GM23338 (cell line): ENCODE measurements at regions not wholly inside any gene's neighbourhood (a gene's known extent, or its start where the extent isn't known, plus 50 kb on each side); places are given as distances from the start of the nearest gene placed in this dataset.

ENCODE experiments used
- ATAC-seq: fragments of 200-7000 bp; cut with Tn5 transposase; 3 replicates; pipeline ENCODE4 v1.9.1; 2020
- DNase-seq: peaks from one replicate; pipeline ENCODE4 v3.0.0-alpha.2; 2015; ENCODE audit warnings: low spot score
- H2AFZ ChIP-seq: fragments of 200-600 bp; sonication (generic); 2 replicates; pipeline ENCODE4 v1.8.0; 2016; ENCODE audit warnings: antibody characterized with exemption, mild to moderate bottlenecking, moderate library complexity
- H3F3A ChIP-seq: fragments of 200-600 bp; sonication (generic); replicated peaks from 2 replicates; pipeline ENCODE4 v1.8.0; 2017; ENCODE audit warnings: antibody characterized with exemption, mixed run types, low read depth
- H3K27ac ChIP-seq: fragments of 200-600 bp; sonication (generic); 2 replicates; pipeline ENCODE4 v1.6.1; 2016; ENCODE audit warnings: low read depth
- H3K27me3 ChIP-seq: fragments of 200-600 bp; sonication (generic); 2 replicates; pipeline ENCODE4 v1.8.0; 2016; ENCODE audit warnings: mild to moderate bottlenecking, mixed run types, moderate library complexity; ENCODE audit not compliant: insufficient read depth
- H3K36me3 ChIP-seq: fragments of 200-600 bp; sonication (generic); 2 replicates; pipeline ENCODE4 v1.8.0; 2016; ENCODE audit warnings: mild to moderate bottlenecking; ENCODE audit not compliant: insufficient read depth
- H3K4me1 ChIP-seq: fragments of 200-600 bp; sonication (generic); 2 replicates; pipeline ENCODE4 v1.8.0; 2016; ENCODE audit warnings: mild to moderate bottlenecking, moderate library complexity; ENCODE audit not compliant: insufficient read depth
- H3K4me2 ChIP-seq: fragments of 200-600 bp; sonication (generic); 2 replicates; pipeline ENCODE4 v1.7.1; 2017; ENCODE audit warnings: mixed run types
- H3K4me3 ChIP-seq: fragments of 200-600 bp; sonication (generic); 2 replicates; pipeline ENCODE4 v1.6.1; 2016; ENCODE audit warnings: mixed run types
- H3K79me2 ChIP-seq: fragments of 200-600 bp; sonication (generic); replicated peaks from 2 replicates; pipeline ENCODE4 v1.8.0; 2017; ENCODE audit warnings: mild to moderate bottlenecking; ENCODE audit not compliant: insufficient read depth
- H3K9me2 ChIP-seq: fragments of 200-600 bp; sonication (generic); 2 replicates; pipeline ENCODE4 v1.8.0; 2017; ENCODE audit not compliant: insufficient read depth
- H4K20me1 ChIP-seq: fragments of 200-600 bp; sonication (generic); replicated peaks from 2 replicates; pipeline ENCODE4 v1.8.0; 2017; ENCODE audit warnings: mild to moderate bottlenecking; ENCODE audit not compliant: insufficient read depth
- H3K27ac Mint-ChIP-seq: 2 replicates; pipeline ENCODE4 v1.8.0; 2020; ENCODE audit warnings: inconsistent platforms, mild to moderate bottlenecking, moderate library complexity, mixed read lengths
- H3K27me3 Mint-ChIP-seq: 3 replicates; pipeline ENCODE4 v1.8.0; 2022; ENCODE audit warnings: low read depth, mild to moderate bottlenecking, moderate library complexity, mixed read lengths, inconsistent platforms; ENCODE audit not compliant: insufficient read depth, poor library complexity
- H3K36me3 Mint-ChIP-seq: 3 replicates; pipeline ENCODE4 v1.8.0; 2021; ENCODE audit warnings: low read depth, mild to moderate bottlenecking, inconsistent platforms, moderate library complexity, mixed read lengths
- H3K4me1 Mint-ChIP-seq: 3 replicates; pipeline ENCODE4 v1.8.0; 2020; ENCODE audit warnings: mild to moderate bottlenecking, inconsistent platforms, mixed read lengths
- H3K4me3 Mint-ChIP-seq: 3 replicates; pipeline ENCODE4 v1.8.0; 2021; ENCODE audit warnings: moderate library complexity, mild to moderate bottlenecking, inconsistent platforms, mixed read lengths
- H3K9me3 Mint-ChIP-seq: 3 replicates; pipeline ENCODE4 v1.8.0; 2020; ENCODE audit warnings: moderate library complexity, mild to moderate bottlenecking, inconsistent platforms, mixed read lengths
- CREB1 ChIP-seq: fragments of 250-450 bp; sonication (Bioruptor Pico); IDR thresholded peaks from 2 replicates; pipeline ENCODE4 v1.5.0; 2020; ENCODE audit warnings: low read depth, mild to moderate bottlenecking, moderate library complexity
- EZH2 ChIP-seq: fragments of 200-600 bp; sonication (generic); IDR thresholded peaks from one replicate; pipeline ENCODE4 v1.8.0; 2017; ENCODE audit warnings: antibody characterized with exemption, mild to moderate bottlenecking, low read depth; ENCODE audit not compliant: unreplicated experiment
- EZH2phosphoT487 ChIP-seq: fragments of 200-600 bp; sonication (generic); IDR thresholded peaks from one replicate; pipeline ENCODE4 v1.8.1; 2018; ENCODE audit warnings: antibody characterized with exemption; ENCODE audit not compliant: unreplicated experiment
- JUNB ChIP-seq: IDR thresholded peaks from one replicate; pipeline ENCODE4 v1.6.1; 2016; ENCODE audit warnings: antibody characterized with exemption; ENCODE audit not compliant: unreplicated experiment
- NANOG ChIP-seq: IDR thresholded peaks from 2 replicates; pipeline ENCODE4 v1.6.1; 2016; ENCODE audit warnings: antibody characterized with exemption, borderline replicate concordance
- POLR2AphosphoS5 ChIP-seq: IDR thresholded peaks from 2 replicates; pipeline ENCODE4 v1.6.1; 2016; ENCODE audit warnings: antibody characterized with exemption, low read depth
- STAT1 ChIP-seq: IDR thresholded peaks from one replicate; pipeline ENCODE4 v1.6.1; 2016; ENCODE audit warnings: antibody characterized with exemption; ENCODE audit not compliant: unreplicated experiment
- ZNF114 ChIP-seq: fragments of 250-450 bp; sonication (Bioruptor Pico); IDR thresholded peaks from 2 replicates; pipeline ENCODE4 v1.5.0; 2020; ENCODE audit warnings: mild to moderate bottlenecking, moderate library complexity
- ZNF331 ChIP-seq: fragments of 250-450 bp; sonication (Bioruptor Pico); IDR thresholded peaks from 2 replicates; pipeline ENCODE4 v1.5.0; 2020; ENCODE audit warnings: low read depth, mild to moderate bottlenecking, moderate library complexity
- TF ChIP-seq, protein P1 (sequence below): IDR thresholded peaks from one replicate; pipeline ENCODE4 v1.6.1; 2018; ENCODE audit warnings: antibody characterized with exemption; ENCODE audit not compliant: unreplicated experiment
- TF ChIP-seq, protein P2 (sequence below), 2 experiments: fragments of 200-600 bp in 1 of 2; sonication (generic) in 1 of 2; conservative IDR thresholded peaks; 2 replicates each; pipeline versions ENCODE4 v1.5.1 to v1.6.1; 2016 to 2017; ENCODE audit warnings: antibody characterized with exemption in 2 of 2, low read depth in 2 of 2, mild to moderate bottlenecking in 2 of 2, moderate library complexity in 1 of 2
- TF ChIP-seq, protein P3 (sequence below): fragments of 250-450 bp; sonication (Bioruptor Pico); IDR thresholded peaks from 2 replicates; pipeline ENCODE4 v1.5.0; 2020; ENCODE audit warnings: mild to moderate bottlenecking, moderate library complexity
- TF ChIP-seq, protein P4 (sequence below): IDR thresholded peaks from 2 replicates; pipeline ENCODE4 v1.6.1; 2016; ENCODE audit warnings: antibody characterized with exemption

DNA sequence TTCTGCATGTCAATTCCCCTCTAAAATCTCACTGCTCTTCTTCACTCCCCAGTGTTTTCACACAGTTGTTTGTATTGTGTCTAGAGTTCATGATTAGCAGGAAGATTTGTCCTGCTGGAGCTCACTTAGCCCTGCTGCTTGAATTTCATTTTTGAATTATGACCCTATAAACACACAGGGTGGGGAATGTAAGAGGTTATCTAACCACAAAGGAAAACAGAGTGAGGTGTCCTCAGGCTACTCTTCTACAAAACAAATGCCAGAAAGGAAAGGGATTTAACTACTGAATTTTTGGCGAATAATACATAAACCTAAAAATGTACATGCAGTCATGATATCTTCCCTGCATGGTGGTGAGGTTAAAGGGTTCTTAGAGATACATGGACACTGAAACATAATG, 215.1 kb upstream of the CNTN4 start:
- peaks cover 20% of the 10 kb centered on the region; the same call in 2 of the 3 replicates for H3K36me3 Mint-ChIP-seq
- no peaks in the 10 kb centered on the region for H3K4me1 Mint-ChIP-seq
- DNase-seq (no peak), ATAC-seq (no peak)
- no peak overlapping the region for H3K4me2 ChIP-seq
- H3K9me2 ChIP-seq: no peaks in the 10 kb centered on the region
- H3F3A ChIP-seq: no peaks in the 10 kb centered on the region
- no peak overlapping the region for H3K4me3 Mint-ChIP-seq
- H3K27me3 Mint-ChIP-seq: no peaks in the 10 kb centered on the region
- H3K4me1 ChIP-seq: no peaks in the 10 kb centered on the region
- no peaks in the 10 kb centered on the region for H3K27me3 ChIP-seq
- H3K4me3 ChIP-seq: no peak overlapping the region
- TF ChIP-seq EZH2 (no peak), ZNF331 (CRISPR knock-in tag) (no peak), POLR2AphosphoS5 (no peak), JUNB (no peak), NANOG (no peak), CREB1 (CRISPR knock-in tag) (no peak), STAT1 (no peak), EZH2phosphoT487 (no peak), ZNF114 (no peak)
- TF ChIP-seq, protein P1, sequence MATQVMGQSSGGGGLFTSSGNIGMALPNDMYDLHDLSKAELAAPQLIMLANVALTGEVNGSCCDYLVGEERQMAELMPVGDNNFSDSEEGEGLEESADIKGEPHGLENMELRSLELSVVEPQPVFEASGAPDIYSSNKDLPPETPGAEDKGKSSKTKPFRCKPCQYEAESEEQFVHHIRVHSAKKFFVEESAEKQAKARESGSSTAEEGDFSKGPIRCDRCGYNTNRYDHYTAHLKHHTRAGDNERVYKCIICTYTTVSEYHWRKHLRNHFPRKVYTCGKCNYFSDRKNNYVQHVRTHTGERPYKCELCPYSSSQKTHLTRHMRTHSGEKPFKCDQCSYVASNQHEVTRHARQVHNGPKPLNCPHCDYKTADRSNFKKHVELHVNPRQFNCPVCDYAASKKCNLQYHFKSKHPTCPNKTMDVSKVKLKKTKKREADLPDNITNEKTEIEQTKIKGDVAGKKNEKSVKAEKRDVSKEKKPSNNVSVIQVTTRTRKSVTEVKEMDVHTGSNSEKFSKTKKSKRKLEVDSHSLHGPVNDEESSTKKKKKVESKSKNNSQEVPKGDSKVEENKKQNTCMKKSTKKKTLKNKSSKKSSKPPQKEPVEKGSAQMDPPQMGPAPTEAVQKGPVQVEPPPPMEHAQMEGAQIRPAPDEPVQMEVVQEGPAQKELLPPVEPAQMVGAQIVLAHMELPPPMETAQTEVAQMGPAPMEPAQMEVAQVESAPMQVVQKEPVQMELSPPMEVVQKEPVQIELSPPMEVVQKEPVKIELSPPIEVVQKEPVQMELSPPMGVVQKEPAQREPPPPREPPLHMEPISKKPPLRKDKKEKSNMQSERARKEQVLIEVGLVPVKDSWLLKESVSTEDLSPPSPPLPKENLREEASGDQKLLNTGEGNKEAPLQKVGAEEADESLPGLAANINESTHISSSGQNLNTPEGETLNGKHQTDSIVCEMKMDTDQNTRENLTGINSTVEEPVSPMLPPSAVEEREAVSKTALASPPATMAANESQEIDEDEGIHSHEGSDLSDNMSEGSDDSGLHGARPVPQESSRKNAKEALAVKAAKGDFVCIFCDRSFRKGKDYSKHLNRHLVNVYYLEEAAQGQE: no peak
- TF ChIP-seq, protein P2, sequence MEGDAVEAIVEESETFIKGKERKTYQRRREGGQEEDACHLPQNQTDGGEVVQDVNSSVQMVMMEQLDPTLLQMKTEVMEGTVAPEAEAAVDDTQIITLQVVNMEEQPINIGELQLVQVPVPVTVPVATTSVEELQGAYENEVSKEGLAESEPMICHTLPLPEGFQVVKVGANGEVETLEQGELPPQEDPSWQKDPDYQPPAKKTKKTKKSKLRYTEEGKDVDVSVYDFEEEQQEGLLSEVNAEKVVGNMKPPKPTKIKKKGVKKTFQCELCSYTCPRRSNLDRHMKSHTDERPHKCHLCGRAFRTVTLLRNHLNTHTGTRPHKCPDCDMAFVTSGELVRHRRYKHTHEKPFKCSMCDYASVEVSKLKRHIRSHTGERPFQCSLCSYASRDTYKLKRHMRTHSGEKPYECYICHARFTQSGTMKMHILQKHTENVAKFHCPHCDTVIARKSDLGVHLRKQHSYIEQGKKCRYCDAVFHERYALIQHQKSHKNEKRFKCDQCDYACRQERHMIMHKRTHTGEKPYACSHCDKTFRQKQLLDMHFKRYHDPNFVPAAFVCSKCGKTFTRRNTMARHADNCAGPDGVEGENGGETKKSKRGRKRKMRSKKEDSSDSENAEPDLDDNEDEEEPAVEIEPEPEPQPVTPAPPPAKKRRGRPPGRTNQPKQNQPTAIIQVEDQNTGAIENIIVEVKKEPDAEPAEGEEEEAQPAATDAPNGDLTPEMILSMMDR (conservative IDR thresholded peaks at IDR 0.05; ENCODE audit: low read depth in 2 of 2): no peak
- TF ChIP-seq, protein P3, sequence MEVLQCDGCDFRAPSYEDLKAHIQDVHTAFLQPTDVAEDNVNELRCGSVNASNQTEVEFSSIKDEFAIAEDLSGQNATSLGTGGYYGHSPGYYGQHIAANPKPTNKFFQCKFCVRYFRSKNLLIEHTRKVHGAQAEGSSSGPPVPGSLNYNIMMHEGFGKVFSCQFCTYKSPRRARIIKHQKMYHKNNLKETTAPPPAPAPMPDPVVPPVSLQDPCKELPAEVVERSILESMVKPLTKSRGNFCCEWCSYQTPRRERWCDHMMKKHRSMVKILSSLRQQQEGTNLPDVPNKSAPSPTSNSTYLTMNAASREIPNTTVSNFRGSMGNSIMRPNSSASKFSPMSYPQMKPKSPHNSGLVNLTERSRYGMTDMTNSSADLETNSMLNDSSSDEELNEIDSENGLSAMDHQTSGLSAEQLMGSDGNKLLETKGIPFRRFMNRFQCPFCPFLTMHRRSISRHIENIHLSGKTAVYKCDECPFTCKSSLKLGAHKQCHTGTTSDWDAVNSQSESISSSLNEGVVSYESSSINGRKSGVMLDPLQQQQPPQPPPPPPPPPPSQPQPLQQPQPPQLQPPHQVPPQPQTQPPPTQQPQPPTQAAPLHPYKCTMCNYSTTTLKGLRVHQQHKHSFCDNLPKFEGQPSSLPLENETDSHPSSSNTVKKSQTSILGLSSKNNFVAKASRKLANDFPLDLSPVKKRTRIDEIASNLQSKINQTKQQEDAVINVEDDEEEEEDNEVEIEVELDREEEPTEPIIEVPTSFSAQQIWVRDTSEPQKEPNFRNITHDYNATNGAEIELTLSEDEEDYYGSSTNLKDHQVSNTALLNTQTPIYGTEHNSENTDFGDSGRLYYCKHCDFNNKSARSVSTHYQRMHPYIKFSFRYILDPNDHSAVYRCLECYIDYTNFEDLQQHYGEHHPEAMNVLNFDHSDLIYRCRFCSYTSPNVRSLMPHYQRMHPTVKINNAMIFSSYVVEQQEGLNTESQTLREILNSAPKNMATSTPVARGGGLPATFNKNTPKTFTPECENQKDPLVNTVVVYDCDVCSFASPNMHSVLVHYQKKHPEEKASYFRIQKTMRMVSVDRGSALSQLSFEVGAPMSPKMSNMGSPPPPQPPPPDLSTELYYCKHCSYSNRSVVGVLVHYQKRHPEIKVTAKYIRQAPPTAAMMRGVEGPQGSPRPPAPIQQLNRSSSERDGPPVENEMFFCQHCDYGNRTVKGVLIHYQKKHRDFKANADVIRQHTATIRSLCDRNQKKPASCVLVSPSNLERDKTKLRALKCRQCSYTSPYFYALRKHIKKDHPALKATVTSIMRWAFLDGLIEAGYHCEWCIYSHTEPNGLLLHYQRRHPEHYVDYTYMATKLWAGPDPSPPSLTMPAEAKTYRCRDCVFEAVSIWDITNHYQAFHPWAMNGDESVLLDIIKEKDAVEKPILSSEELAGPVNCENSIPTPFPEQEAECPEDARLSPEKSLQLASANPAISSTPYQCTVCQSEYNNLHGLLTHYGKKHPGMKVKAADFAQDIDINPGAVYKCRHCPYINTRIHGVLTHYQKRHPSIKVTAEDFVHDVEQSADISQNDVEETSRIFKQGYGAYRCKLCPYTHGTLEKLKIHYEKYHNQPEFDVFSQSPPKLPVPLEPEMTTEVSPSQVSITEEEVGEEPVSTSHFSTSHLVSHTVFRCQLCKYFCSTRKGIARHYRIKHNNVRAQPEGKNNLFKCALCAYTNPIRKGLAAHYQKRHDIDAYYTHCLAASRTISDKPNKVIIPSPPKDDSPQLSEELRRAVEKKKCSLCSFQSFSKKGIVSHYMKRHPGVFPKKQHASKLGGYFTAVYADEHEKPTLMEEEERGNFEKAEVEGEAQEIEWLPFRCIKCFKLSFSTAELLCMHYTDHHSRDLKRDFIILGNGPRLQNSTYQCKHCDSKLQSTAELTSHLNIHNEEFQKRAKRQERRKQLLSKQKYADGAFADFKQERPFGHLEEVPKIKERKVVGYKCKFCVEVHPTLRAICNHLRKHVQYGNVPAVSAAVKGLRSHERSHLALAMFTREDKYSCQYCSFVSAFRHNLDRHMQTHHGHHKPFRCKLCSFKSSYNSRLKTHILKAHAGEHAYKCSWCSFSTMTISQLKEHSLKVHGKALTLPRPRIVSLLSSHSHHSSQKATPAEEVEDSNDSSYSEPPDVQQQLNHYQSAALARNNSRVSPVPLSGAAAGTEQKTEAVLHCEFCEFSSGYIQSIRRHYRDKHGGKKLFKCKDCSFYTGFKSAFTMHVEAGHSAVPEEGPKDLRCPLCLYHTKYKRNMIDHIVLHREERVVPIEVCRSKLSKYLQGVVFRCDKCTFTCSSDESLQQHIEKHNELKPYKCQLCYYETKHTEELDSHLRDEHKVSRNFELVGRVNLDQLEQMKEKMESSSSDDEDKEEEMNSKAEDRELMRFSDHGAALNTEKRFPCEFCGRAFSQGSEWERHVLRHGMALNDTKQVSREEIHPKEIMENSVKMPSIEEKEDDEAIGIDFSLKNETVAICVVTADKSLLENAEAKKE (CRISPR knock-in tag): no peak
- TF ChIP-seq, protein P4, sequence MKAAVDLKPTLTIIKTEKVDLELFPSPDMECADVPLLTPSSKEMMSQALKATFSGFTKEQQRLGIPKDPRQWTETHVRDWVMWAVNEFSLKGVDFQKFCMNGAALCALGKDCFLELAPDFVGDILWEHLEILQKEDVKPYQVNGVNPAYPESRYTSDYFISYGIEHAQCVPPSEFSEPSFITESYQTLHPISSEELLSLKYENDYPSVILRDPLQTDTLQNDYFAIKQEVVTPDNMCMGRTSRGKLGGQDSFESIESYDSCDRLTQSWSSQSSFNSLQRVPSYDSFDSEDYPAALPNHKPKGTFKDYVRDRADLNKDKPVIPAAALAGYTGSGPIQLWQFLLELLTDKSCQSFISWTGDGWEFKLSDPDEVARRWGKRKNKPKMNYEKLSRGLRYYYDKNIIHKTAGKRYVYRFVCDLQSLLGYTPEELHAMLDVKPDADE: no peak
- no peak overlapping the region for H3K27ac ChIP-seq
- peaks cover 93% of the 10 kb centered on the region for H3K9me3 Mint-ChIP-seq
- no peaks in the 10 kb centered on the region for H3K36me3 ChIP-seq
- H4K20me1 ChIP-seq: no peaks in the 10 kb centered on the region
- H3K79me2 ChIP-seq: no peaks in the 10 kb centered on the region
- H3K27ac Mint-ChIP-seq: no peak overlapping the region
- no peak overlapping the region for H2AFZ ChIP-seq
